ES-I3 (cell line): ENCODE measurements at regions not wholly inside any gene's neighbourhood (a gene's known extent, or its start where the extent isn't known, plus 50 kb on each side); places are given as distances from the start of the nearest gene placed in this dataset.

Experiments used
- H3K36me3 ChIP-seq: 2 replicates; pipeline ENCODE4 v1.6.1; 2013; ENCODE audit warnings: mild to moderate bottlenecking, low read length, control low read depth, moderate library complexity; ENCODE audit not compliant: insufficient read depth
- H3K4me1 ChIP-seq: 2 replicates; pipeline ENCODE4 v1.6.1; 2013; ENCODE audit warnings: mild to moderate bottlenecking, control low read depth, low read length; ENCODE audit not compliant: insufficient read depth
- H3K9ac ChIP-seq: 2 replicates; pipeline ENCODE4 v1.6.1; 2013; ENCODE audit warnings: low read depth, mild to moderate bottlenecking, low read length, moderate library complexity
- H3K9me3 ChIP-seq: 2 replicates; pipeline ENCODE4 v1.6.1; 2013; ENCODE audit warnings: mild to moderate bottlenecking, low read length, moderate library complexity; ENCODE audit not compliant: control insufficient read depth, insufficient read depth

DNA sequence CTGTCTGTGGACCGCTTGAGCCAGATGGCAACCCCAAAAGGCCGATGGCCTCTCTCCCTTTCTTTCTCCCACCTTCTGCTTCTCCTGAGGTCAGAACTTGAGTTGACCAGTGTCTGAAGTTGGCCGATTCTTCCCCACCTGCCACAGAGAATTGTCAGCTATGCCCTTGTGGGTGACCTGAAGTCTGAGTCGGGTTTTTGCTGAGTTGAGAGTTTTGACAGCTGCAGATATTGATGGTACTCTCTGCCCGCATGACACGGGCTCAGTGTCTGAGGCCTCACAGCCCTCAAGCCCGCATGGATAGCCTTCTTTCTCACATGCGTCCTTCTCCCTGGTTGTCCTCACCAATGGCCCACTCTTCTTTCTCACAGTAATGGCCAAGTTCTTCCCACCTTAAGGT is 111.0 kb downstream of the EFNB1 start:
- Histone ChIP-seq H3K4me1 (peaks cover 23% of the 10 kb centered on the region), H3K9ac (no peak overlapping the region), H3K9me3 (no peaks in the 10 kb centered on the region), H3K36me3 (no peaks in the 10 kb centered on the region)

DNA sequence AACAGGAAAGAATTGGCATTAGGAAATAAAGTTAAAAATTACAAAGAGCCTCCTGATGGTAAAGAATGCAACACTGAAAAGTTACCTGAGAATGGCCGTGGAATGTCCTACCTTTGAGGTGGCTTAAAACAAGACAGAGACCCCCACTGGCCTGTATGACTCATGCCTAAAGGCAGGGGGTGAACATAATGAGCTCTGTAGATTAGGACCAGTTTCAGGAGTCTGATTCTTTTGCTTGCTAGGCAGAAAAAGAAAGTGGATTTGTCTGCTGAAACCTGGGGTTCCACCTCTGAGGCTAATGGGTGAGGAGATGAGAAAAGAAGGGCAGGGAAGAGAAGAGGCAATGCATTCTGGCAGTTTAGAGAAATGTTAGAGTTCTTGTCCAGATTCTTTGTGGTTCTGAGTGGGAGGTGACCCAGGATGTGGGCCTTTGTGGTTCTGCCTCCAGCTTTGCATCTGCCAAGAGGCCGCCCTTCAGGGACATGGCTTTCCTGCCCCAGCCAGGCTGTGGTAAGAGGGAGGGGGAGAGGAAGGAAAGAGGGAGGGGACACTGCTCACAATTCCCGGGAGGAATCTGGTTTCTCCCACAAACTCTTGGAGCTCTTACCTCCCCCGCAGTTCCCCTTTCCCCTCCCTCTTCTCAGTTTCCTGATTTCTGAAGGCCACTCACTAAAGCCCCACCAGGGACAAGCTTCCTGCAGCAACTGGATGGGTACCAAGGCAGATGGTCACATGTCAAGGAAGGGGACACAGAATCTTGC is 109.6 kb downstream of the EFNB1 start:
- Histone ChIP-seq H3K9ac (no peak overlapping the region), H3K4me1 (peaks cover 23% of the 10 kb centered on the region), H3K36me3 (no peaks in the 10 kb centered on the region), H3K9me3 (no peaks in the 10 kb centered on the region)

DNA sequence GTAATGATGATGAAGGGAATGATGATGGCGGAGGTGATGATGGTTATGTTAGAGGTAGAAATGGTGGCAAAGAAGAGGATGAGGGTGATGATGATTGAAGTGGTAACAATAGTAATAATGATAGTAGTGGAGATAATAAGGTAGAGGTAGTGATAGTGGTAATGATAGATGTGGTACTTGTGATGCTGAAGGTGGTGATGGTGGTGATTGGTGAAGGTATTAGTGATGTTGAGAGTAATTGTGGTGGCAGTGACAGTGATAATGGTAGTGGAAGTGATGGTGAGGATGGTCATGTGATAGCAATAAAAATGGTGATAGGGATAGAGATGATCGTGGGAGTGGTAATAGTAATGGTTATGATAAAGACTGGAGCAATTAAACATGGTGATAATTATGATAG is 108.8 kb downstream of the EFNB1 start:
- H3K36me3 ChIP-seq = no peaks in the 10 kb centered on the region
- H3K4me1 ChIP-seq = peaks cover 23% of the 10 kb centered on the region
- H3K9ac ChIP-seq = no peak overlapping the region
- no peaks in the 10 kb centered on the region for H3K9me3 ChIP-seq

DNA sequence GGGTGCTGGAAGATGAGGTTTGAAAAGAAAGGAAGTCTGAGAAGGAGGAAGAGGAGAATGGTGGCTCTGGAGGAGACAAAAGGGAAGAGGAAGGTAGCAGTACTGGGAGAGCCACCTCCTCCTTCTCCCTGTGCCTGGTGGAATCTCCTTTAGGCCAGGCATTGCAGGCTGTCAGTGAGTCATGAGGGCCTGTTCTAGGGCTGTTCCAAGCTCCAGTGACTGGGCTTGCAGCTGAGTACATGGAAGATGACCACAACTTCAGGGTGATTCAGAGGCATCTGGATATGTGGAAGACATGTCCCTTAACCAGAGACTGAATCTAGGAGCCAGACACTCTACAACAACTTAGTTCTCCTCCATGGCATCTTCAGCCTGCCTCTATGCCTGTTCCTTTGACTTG is 107.8 kb downstream of the EFNB1 start:
- Histone ChIP-seq H3K9ac (no peak overlapping the region), H3K9me3 (no peaks in the 10 kb centered on the region), H3K36me3 (no peaks in the 10 kb centered on the region), H3K4me1 (peaks cover 23% of the 10 kb centered on the region)

- no peaks in the 10 kb centered on the region for H3K36me3 ChIP-seq
- no peak overlapping the region for H3K9ac ChIP-seq
- no peaks in the 10 kb centered on the region for H3K9me3 ChIP-seq
- peaks cover 23% of the 10 kb centered on the region for H3K4me1 ChIP-seq
These were observed 107.3 kb downstream of the EFNB1 start for GRCh38 chrX:68936126-68936525.

- H3K9ac ChIP-seq = no peak overlapping the region
- no peaks in the 10 kb centered on the region for H3K36me3 ChIP-seq
- H3K4me1 ChIP-seq = peaks cover 20% of the 10 kb centered on the region
- no peaks in the 10 kb centered on the region for H3K9me3 ChIP-seq
These were observed 106.5 kb downstream of the EFNB1 start for GRCh38 chrX:68935362-68935761.

DNA sequence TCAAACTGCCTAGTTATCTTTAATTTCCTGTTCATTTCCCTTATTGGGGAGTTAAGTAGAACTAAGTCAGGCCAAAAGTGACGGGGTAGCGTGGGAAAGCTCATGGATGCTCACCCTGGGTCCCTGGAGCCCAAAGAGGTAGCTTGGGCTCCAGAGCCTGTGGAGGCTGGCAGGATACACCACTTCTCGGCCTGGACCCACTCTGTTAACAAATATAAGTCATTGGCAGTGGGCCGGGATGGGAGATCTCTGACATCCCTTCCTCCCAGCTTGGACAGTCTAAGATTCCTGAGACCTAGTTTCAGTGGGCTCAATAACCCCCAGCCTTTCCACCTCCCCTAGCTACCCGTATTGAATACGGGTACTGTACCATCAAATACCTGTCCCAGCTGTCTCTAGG is 106.1 kb downstream of the EFNB1 start:
- Histone ChIP-seq H3K9ac (no peak overlapping the region), H3K4me1 (peaks cover 19% of the 10 kb centered on the region), H3K9me3 (no peaks in the 10 kb centered on the region), H3K36me3 (no peaks in the 10 kb centered on the region)

GRCh38 chrX:68934421-68934820 is 105.6 kb downstream of the EFNB1 start:
- Histone ChIP-seq H3K9me3 (no peaks in the 10 kb centered on the region), H3K4me1 (peaks cover 22% of the 10 kb centered on the region), H3K36me3 (no peaks in the 10 kb centered on the region), H3K9ac (no peak overlapping the region)

- Histone ChIP-seq H3K9me3 (no peaks in the 10 kb centered on the region), H3K4me1 (peaks cover 14% of the 10 kb centered on the region; the same call in 1 of the 2 replicates), H3K36me3 (no peaks in the 10 kb centered on the region), H3K9ac (no peak overlapping the region)
These were observed 103.8 kb downstream of the EFNB1 start for GRCh38 chrX:68932611-68933010.

DNA sequence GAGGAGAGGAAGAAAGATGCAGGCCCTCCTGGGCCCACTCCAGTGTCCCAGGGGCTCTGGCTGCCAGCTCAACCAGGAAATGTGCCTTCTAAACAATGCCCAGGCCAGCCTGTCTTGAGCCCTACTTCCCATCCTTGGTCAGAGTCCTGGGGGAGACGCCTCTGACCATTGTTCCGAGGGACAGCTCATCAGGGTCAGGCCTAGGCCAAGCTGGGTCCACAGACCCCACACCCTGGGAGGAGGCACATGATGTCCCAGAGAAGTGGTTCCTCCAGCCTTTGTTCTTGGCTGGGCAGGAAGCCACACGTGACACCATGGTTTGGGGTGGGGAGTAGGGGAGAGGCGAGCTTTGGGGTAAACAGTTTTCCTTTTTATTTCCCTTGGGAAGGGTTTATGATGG is 102.5 kb downstream of the EFNB1 start:
- Histone ChIP-seq H3K4me1 (peaks cover 19% of the 10 kb centered on the region; the same call in 1 of the 2 replicates), H3K36me3 (no peaks in the 10 kb centered on the region), H3K9me3 (no peaks in the 10 kb centered on the region), H3K9ac (no peak overlapping the region)

- Histone ChIP-seq H3K4me1 (peaks cover 19% of the 10 kb centered on the region; the same call in 1 of the 2 replicates), H3K9ac (no peak overlapping the region), H3K36me3 (no peaks in the 10 kb centered on the region), H3K9me3 (no peaks in the 10 kb centered on the region)
These were observed 101.9 kb downstream of the EFNB1 start for GRCh38 chrX:68930542-68931317.

DNA sequence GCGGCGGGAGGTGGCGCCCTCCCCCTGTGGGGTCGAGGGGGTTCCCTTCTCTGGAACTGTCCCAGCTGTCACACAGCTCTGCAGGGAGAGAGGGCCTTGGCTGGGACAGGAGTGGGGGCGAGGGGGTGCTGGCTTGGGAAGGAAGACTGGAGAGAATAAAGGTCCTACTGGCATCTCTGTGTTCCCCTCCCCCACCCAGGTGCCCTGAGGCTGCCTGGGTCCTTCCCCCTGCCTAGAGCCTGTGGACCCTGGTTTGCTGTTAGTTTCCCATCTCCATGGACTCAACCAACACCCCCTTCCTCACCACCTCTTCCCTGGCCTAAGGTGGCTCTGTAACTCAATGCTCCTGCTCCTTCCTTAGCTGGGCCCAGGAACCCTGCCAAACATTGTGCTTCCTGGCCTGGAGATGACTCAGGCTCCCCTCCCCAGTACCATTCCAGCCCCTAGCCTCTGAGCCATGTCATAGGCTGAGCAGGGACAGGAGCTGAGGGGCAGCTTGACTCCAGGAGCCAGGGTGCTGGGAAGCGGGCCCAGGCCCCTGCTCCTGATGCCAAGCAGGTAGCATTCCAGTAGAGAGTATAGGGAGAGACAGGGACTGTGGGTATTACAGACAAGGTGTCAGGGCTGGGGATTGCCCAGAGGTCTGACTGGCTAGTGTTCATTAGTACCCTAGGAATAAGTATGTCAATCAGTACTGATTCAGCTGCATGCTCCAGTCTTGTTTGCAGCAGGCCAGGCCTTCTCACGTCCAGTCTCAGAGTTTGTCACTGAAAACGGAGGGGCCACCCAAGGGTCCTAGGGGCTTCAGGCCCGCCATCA is 100.7 kb downstream of the EFNB1 start:
- H3K36me3 ChIP-seq = no peaks in the 10 kb centered on the region

DNA sequence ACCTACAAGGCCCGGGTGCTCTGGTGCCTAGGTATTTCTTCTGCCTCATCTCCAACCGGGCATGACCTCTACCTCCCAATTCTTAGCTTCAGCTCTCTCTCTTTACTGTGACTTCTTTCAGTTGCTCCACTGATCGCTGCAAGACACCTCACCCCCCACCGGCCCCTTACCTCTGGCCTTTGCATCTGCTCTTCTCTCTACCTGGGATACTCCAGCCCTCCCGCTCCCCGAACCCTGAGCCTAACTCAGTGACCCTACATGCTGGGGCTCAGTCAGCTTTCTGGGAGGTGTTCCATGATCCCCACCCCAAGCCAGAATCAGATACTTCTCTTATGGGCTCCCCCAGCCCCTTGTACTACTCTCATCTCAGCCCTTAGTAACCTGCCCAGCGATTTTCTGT is 99.6 kb downstream of the EFNB1 start:
- Histone ChIP-seq H3K9ac (no peak overlapping the region), H3K4me1 (peaks cover 19% of the 10 kb centered on the region; the same call in 1 of the 2 replicates), H3K36me3 (no peaks in the 10 kb centered on the region), H3K9me3 (no peaks in the 10 kb centered on the region)

More for the DNA sequence above, 100.7 kb downstream of the EFNB1 start:
- Histone ChIP-seq H3K9me3 (no peaks in the 10 kb centered on the region), H3K9ac (no peak overlapping the region), H3K4me1 (peaks cover 19% of the 10 kb centered on the region; the same call in 1 of the 2 replicates)

DNA sequence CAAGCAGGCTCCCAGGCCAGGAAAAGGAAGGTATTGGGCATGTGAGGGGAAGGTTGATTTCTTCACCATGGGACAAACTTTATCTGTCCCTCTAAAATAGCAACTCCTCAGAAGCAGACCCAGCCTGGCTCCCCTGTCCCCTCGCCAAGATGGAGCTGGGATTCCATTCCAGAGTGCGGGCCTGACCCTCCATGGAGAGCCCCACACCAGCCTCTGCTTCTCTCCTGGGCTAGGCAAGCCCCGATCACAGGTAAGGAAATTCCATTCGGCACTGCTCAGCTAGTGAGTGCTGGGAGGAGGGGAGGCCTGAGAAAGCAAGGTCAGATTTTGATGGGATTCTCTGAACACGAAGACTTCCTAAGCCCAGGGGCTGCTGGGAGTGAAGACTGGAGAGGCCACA is 98.4 kb downstream of the EFNB1 start:
- no peaks in the 10 kb centered on the region for H3K36me3 ChIP-seq
- H3K9me3 ChIP-seq = no peaks in the 10 kb centered on the region
- no peak overlapping the region for H3K9ac ChIP-seq
- peaks cover 19% of the 10 kb centered on the region; the same call in 1 of the 2 replicates for H3K4me1 ChIP-seq
